GM20000 (cell line): ENCODE measurements at regions not wholly inside any gene's neighbourhood (a gene's known extent, or its start where the extent isn't known, plus 50 kb on each side); places are given as distances from the start of the nearest gene placed in this dataset.

Experiments
- DNase-seq: peaks from one replicate; pipeline ENCODE4 v3.0.0; 2012; ENCODE audit warnings: low spot score
- CTCF ChIP-seq: IDR thresholded peaks from 2 replicates; pipeline ENCODE4 v1.5.1; 2012; ENCODE audit warnings: mild to moderate bottlenecking, control low read depth; ENCODE audit errors: extremely low read depth, missing control alignments

DNA sequence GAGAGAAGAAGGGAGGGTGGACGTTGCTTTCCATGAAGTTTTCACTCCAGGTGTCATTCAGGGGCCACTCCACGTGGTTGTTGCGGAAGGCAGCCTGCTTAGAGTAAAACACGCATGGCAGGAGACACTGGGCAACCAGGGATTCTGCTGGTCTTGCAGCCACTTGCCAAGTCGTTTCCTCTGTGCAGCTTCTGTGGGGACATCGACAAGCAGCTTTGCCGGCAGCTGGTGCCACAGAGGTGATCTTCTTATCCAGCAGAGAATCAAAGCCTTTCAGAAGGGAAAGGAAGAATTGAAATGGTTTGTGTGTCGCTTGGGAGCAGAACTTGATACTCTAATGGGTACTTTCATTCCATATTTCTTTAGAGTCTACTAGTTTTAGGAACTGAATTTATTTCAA is 867.1 kb upstream of the TENM3 start:
- no peak for DNase-seq
- no peak for TF ChIP-seq CTCF

DNA sequence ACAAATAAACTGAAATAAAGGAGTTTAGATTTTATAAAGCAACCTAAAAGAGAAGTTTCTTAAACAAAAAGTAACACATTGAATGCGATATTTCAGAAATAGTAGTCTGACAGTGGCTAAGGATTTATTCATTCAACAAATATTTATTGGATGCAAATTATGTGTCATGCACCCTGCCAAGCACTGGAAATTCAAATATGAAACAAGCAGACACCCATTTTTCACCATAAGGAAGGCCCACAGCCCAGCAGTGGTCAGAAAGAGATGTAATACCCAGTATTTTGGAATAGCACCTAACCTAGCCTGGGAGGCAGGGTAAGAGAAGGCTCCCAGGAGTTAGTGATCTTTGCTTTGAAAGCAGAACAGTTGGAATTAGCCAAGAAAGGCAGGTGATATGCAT is 855.1 kb upstream of the TENM3 start:
- no peak for DNase-seq
- no peak for TF ChIP-seq CTCF

DNA sequence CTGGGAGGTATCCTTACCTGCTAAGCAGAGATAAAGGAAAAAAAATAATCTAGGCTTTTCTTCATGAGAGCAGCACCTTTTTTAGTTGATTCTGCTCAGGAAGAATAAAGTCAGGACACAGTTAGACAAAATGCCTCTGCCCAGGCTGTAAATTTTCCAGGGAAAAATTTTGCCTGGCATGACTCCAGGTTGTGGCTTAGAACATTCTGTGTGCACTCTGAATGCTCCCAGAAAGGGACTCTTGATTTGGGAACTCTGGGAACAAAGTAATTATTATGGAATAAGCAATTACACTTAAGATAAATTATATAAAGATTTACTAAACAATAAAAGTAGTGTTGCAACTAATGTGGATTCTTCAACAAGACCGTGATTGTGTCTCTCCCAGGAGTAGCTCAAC is 826.2 kb upstream of the TENM3 start:
- no peak for TF ChIP-seq CTCF
- DNase-seq = no peak

DNA sequence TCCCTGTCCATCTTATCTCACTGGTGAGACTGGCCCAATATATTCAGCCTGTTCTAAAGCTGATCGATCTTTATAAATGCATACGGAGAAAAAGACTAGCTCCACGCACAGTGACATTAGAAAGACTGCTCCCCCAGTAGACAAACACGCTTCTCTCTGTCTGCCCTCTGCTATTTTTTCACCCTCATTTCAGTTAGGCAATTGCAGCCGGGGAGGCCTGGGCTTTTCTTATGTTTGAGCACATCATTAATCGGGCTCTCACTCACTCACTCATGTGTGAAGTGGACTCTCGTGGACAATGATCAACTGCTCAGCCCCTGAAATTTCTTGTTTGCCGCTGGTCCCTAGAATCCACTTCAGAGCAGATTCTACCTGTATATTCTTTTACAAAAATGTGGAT is 824.7 kb upstream of the TENM3 start:
- no peak for DNase-seq
- no peak for TF ChIP-seq CTCF

DNA sequence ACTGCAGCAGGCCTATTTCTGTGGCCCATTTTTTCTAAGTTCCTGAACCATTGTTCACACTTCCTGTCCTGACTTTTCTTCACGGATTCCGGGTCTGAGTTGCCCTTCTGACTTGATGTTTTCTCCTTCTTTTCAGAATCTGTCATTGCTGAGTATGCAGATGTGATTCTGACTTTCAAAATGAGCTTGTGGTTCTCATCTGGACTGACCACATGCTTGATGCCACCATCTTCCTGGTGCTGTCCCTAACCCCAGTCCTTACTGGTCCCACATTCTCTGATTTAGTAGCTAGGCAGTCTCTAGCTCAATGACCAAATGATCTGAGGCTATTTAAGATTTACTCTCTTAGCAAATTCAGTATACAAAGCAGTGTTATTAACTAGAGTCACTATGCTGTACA is 822.3 kb upstream of the TENM3 start:
- no peak for TF ChIP-seq CTCF
- DNase-seq = no peak

DNA sequence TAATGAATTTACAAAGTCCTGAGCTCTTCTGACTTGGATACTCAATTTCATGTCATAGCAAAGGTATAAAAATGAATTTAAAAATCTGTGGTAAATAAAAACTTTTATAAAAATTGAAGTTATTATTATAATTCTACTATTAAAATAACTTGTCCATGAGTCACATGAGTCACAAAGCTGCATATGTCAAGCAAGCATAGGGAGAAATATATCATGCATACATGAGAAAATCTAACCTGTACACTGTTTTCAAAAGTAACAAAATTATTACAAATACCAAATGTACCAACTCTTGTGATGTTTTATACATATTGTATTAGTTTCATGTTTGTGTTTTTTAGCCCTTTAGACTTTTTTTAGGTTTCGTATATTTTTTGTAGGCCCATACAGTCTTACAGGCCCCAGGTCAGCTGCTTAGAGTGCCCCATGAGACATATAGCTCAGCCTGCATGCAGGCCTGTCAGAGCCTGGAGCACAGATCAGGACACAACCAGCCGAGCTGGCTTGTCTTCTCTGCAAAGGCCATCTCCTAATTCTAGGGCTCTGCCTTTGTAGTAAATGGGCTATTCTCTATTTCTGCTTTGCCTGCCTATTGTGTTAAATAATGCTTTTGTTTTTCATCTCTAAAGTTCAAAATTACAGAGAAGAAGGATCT is 818.7 kb upstream of the TENM3 start:
- DNase-seq = no peak
- TF ChIP-seq CTCF = no peak

DNA sequence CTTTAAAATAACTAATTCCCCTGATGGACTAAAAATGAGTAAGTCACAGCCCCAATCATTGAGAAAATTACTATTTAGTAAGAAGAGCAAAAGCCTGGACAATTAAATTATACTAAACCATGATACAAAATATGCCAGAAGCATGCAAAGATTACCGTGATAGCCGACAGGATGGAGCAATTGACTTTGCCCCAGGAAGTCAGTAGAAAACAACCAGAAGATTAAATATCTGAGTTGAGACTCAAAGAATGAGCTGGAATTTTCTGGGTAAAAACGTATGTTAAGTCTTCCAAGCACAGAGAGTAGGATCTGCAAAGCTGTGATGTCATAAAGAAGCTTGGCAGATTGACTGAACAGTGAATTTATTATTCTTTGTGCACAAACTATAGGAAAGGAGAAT is 816.1 kb upstream of the TENM3 start:
- TF ChIP-seq CTCF = no peak
- DNase-seq = no peak
